GM20000 (cell line): ENCODE measurements at regions not wholly inside any gene's neighbourhood (a gene's known extent, or its start where the extent isn't known, plus 50 kb on each side); places are given as distances from the start of the nearest gene placed in this dataset.
"Not testable (repeated sequence)": the region's sequence is repeated elsewhere in the genome, so short reads cannot be mapped to it uniquely, and the experiment has no call there.

Experiments used
- DNase-seq: peaks from one replicate; pipeline ENCODE4 v3.0.0; 2012; ENCODE audit warnings: low spot score
- TF ChIP-seq, protein P1 (sequence below): IDR thresholded peaks from 2 replicates; pipeline ENCODE4 v1.5.1; 2012; ENCODE audit warnings: mild to moderate bottlenecking, control low read depth; ENCODE audit errors: extremely low read depth, missing control alignments

DNA sequence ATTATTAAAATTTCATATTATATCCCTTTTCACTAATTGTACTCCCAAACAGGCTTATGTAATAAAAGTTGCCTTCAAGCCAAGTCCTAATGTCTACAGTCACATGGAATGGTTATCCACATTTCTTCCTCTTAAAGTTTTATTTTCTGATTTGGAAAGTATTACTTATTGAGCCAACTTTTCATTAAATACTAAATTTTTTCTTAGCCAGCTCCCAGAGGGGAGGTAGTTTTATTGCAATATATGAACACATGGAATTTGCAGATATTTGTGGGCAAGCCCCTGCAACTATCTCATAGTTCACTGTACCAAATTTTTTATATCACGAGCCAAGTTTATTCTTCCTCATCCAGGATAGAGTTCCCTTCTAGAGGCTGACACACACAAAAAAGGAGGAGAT, 332.8 kb upstream of the PTGER4 start:
- TF ChIP-seq, protein P1, sequence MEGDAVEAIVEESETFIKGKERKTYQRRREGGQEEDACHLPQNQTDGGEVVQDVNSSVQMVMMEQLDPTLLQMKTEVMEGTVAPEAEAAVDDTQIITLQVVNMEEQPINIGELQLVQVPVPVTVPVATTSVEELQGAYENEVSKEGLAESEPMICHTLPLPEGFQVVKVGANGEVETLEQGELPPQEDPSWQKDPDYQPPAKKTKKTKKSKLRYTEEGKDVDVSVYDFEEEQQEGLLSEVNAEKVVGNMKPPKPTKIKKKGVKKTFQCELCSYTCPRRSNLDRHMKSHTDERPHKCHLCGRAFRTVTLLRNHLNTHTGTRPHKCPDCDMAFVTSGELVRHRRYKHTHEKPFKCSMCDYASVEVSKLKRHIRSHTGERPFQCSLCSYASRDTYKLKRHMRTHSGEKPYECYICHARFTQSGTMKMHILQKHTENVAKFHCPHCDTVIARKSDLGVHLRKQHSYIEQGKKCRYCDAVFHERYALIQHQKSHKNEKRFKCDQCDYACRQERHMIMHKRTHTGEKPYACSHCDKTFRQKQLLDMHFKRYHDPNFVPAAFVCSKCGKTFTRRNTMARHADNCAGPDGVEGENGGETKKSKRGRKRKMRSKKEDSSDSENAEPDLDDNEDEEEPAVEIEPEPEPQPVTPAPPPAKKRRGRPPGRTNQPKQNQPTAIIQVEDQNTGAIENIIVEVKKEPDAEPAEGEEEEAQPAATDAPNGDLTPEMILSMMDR: no peak

DNA sequence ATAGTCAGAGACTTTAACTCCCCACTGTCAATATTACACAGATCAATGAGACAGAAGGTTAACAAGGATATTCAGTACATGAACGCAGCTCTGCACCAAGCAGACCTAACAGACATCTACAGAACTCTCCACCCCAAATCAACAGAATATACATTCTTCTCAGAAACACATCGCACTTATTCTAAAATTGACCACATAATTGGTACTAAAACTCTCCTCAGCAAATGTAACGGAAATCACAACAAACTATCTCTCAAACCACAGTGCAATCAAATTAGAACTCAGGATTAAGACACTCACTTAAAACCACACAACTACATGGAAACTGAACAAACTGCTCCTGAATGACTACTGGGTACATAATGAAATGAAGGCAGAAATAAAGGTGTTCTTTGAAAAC, 341.3 kb upstream of the PTGER4 start:
- not testable (repeated sequence) for DNase-seq

More for the DNA sequence above, 332.8 kb upstream of the PTGER4 start:
- DNase-seq: no peak

DNA sequence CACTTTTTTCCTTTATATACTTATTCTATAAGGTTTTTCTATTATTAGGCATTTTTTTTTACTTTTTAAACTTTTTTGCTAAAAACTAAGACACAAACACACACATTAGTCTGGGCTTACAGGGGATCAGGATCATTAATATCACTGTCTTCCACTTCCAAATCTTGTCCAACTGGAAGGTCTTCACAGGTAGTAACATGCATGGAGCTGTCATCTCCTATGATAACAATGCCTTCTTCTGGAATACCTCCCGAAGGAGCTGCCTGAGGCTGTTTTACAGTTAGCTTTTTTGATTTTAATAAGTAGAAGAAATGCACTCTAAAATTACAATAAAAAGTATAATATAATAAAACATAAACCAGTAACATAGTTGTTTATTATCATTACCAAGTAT, 345.5 kb upstream of the PTGER4 start:
- no peak for DNase-seq
- TF ChIP-seq, protein P1: no peak

DNA sequence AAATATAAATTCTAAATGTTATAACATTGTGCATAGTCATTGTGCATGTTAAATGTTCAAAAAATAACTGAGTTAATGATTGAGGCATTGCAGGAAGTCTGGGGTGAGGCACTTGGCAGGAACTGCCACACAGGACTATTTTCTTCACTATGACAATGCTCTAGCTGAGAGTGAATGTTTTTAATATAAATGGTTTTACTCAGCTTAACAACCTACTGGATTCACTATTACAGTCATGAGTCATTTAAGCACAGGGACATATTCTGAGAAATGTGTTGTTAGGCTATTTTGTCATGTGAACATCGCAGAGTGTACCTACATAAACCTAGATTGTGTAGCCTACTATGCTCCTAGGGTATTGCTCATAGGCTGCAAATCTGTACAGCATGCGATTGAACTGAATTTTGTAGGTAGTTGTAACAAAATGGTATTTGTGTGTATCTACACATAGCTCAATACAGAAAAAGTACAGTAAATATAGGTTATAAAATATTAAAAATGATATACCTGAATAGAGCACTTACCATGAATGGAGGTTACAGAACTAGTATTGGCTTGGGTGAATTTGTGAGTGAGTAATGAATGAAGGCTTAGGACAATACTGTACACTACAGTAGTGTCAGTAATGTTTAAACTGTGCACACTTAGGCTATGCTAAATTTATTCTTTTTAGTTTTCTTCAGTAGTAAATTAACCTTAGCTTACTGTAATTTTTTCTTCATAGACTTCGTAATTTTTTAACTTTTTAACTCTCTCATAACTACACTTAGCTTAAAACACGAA, 346.1 kb upstream of the PTGER4 start:
- TF ChIP-seq, protein P1: no peak
- no peak for DNase-seq

DNA sequence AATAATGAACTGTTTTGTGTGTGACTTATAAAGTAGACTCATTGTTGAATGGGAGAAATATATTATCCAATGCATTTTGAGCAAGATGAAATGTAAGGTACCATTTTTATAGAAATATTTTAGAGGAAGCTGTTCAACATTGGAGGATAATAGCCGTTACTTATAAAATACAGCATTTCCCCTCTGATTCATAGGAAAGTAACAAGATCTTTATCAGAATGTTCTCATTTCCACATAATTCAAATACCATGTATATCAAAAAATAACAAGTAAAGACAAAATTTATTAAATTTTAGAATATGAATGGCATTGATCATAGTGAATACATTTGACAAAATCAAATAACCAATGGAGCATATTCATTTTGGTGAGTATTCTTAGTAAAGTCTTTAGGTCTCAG, 346.7 kb upstream of the PTGER4 start:
- TF ChIP-seq, protein P1: no peak
- no peak for DNase-seq

DNA sequence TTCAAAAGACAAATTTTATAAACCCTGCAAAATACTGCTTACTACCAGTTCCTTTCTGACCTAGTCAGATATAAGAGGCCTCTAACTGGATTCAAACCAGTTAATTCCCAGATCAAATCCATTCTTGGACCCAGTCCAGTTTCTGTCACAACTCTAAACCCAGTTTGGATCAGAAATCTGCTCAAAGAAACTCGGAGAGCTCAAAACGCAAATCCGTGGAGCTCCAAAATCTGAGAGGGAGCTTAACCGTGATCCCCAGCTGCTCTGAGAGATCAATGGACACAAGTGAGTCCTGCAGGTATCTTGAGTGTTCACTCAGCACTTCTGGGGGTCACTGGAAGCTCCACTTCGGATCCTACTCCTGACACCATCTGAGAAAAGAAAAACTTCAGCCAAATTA, 348.1 kb upstream of the PTGER4 start:
- no peak for DNase-seq
- TF ChIP-seq, protein P1: no peak

DNA sequence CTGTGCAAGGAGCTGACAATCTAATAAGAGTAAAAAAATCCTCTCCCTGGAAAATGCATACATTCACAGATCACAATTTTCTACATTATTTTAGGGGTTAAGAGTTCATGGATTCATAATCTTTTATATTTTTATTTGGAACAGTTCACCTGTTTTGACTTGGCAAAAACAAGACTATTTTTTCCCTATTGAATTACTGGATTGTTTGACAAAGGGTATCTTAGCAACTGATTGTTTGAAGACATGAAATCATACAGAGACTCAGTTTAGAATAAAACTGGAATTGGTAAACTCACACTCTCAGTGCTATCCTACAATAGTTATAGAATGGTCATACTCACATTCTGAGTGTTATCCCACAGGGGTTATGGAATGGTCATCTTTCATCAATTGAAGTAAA, 358.2 kb upstream of the PTGER4 start:
- no peak for DNase-seq

More for the DNA sequence above, 358.2 kb upstream of the PTGER4 start:
- TF ChIP-seq, protein P1: no peak
